Sigmoid colon (tissue), 4 donors: ENCODE measurements at regions not wholly inside any gene's neighbourhood (a gene's known extent, or its start where the extent isn't known, plus 50 kb on each side); places are given as distances from the start of the nearest gene placed in this dataset.

Source experiments
- EP300 ChIP-seq, 4 donors: sonication (generic); formaldehyde crosslinking; IDR thresholded peaks; one replicate each; pipeline ENCODE4 v1.6.1; 2017; ENCODE audit warnings: antibody characterized with exemption in 4 of 4
- POLR2A ChIP-seq, 2 donors: fragments of 450-650 bp; IDR thresholded peaks; one replicate each; pipeline ENCODE4 v1.6.1; 2016; ENCODE audit warnings: antibody characterized with exemption in 2 of 2, mild to moderate bottlenecking in 2 of 2, moderate library complexity in 2 of 2
- POLR2AphosphoS5 ChIP-seq, 4 donors: sonication (generic); formaldehyde crosslinking; IDR thresholded peaks; one replicate each; pipeline ENCODE4 v1.6.1; 2017; ENCODE audit warnings: antibody characterized with exemption in 4 of 4
- TF ChIP-seq, protein P1 (sequence below), 4 experiments: fragments of 450-650 bp in 3 of 4; fragments of 200-600 bp in 1 of 4; IDR thresholded peaks; one replicate each; pipeline ENCODE4 v1.5.1; 2016 to 2019; ENCODE audit warnings: antibody characterized with exemption in 4 of 4, mild to moderate bottlenecking in 3 of 4, moderate library complexity in 2 of 4

DNA sequence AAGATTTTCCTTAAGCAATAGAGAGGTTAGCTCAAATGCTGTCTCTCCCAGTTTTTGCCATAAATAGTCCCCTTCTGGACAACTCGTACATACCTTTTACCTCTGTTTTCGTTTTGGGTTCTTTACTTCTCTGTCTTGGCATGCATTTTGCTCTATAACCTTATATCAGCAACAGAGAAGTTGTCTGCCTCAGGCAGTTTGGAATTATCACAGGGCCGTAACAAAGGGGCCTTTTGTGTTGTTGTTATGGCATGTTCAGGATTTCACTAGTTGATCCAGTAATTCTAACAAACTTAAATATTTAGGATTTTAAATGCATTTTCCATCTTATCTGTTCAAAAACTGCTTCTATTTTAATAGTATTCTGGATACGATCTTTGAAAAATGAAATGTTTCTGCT, 259.8 kb downstream of the CD109 start:
- TF ChIP-seq, protein P1, sequence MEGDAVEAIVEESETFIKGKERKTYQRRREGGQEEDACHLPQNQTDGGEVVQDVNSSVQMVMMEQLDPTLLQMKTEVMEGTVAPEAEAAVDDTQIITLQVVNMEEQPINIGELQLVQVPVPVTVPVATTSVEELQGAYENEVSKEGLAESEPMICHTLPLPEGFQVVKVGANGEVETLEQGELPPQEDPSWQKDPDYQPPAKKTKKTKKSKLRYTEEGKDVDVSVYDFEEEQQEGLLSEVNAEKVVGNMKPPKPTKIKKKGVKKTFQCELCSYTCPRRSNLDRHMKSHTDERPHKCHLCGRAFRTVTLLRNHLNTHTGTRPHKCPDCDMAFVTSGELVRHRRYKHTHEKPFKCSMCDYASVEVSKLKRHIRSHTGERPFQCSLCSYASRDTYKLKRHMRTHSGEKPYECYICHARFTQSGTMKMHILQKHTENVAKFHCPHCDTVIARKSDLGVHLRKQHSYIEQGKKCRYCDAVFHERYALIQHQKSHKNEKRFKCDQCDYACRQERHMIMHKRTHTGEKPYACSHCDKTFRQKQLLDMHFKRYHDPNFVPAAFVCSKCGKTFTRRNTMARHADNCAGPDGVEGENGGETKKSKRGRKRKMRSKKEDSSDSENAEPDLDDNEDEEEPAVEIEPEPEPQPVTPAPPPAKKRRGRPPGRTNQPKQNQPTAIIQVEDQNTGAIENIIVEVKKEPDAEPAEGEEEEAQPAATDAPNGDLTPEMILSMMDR (IDR thresholded peaks at IDR 0.05): no peak
- TF ChIP-seq POLR2AphosphoS5 (IDR thresholded peaks at IDR 0.05) (no peak), POLR2A (IDR thresholded peaks at IDR 0.05) (no peak), EP300 (IDR thresholded peaks at IDR 0.05) (no peak)
